ENCODE measurements at regions not wholly inside any gene's neighbourhood (a gene's known extent, or its start where the extent isn't known, plus 50 kb on each side); places are given as distances from the start of the nearest gene placed in this dataset.

GRCh38 chr12:97912943-97913342, 450.3 kb downstream of the RMST start:
- no peak for DNase-seq (ENCODE audit: low read depth in 3 of 3, low spot score in 2 of 3)

DNA sequence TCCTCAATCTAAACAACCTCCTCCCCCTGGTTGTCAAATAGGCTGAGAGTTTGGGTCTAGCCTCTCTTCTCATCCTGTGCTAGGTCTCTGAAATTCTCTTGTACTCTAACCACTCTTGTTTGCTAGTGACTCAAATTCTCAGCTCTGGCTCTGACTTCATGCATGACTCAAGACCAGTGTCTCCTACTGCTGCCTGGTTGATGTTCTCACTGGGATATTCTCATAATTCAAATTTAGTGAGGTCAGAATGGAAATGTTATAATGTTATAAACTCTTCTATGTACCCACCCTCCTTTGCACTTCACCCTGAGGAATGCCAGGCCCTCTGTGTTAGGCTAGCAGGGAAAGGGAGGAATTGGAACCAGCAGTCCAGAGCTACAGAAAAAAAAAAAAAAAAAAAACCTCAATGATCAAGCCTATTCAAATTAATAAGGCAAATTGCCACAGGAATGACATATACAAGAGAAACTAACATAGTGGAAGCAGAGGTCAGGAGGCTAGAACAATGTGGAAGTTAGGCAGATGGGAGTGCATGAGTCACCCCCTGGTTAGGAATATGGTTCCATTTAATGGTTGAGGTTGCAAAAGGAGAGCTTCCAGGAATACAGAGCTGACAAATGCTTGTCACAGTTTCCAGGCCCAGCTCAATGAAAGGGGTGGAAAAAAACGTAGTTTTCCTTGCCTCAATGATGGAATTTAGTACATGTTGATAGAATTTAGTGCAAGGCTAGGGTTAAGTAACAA, 459.5 kb downstream of the RMST start:
- DNase-seq (ENCODE audit: low read depth in 3 of 3, low spot score in 2 of 3) = no peak

GRCh38 chr12:97923546-97923945, 460.9 kb downstream of the RMST start:
- no peak for DNase-seq (ENCODE audit: low read depth in 3 of 3, low spot score in 2 of 3)

- no peak for DNase-seq (ENCODE audit: low read depth in 3 of 3, low spot score in 2 of 3)
Measured at GRCh38 chr12:97924122-97924521, 461.5 kb downstream of the RMST start.

- DNase-seq (ENCODE audit: low read depth in 3 of 3, low spot score in 2 of 3) = no peak
Measured at GRCh38 chr12:97927977-97928376, 465.4 kb downstream of the RMST start.

GRCh38 chr12:97936165-97936564, 473.6 kb downstream of the RMST start:
- DNase-seq (ENCODE audit: low read depth in 3 of 3, low spot score in 2 of 3) = no peak

- DNase-seq (ENCODE audit: low read depth in 3 of 3, low spot score in 2 of 3) = no peak
Measured at GRCh38 chr12:97938031-97938430, 475.4 kb downstream of the RMST start.

- no peak for DNase-seq (ENCODE audit: low read depth in 3 of 3, low spot score in 2 of 3)
Measured at GRCh38 chr12:97939156-97939555, 476.6 kb downstream of the RMST start.

- DNase-seq (ENCODE audit: low read depth in 3 of 3, low spot score in 2 of 3) = no peak
Measured at GRCh38 chr12:97940105-97940504, 477.5 kb downstream of the RMST start.

GRCh38 chr12:97940629-97941028, 478.0 kb downstream of the RMST start:
- DNase-seq (ENCODE audit: low read depth in 3 of 3, low spot score in 2 of 3) = no peak

GRCh38 chr12:97941686-97942354, 479.2 kb downstream of the RMST start:
- no peak for DNase-seq (ENCODE audit: low read depth in 3 of 3, low spot score in 2 of 3)

DNA sequence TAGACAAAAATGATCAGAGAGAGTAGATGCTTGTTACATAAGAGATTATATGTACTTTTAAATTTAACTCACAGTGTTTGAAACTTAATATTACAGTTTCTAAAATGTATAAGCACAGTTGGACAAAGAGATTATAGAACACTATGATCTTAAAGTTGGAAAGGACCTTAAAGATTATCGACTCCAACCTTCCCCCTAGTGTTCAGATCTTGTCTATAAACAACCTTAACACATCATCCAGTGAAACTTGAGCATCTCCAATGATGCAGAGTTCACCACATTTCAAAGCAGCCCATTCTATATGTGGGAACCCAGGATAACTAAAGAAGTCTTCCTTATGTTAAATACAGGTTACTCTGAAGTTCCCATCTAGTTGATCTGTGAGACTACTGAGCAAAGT, 480.8 kb downstream of the RMST start:
- DNase-seq (ENCODE audit: low read depth in 3 of 3, low spot score in 2 of 3) = no peak

DNA sequence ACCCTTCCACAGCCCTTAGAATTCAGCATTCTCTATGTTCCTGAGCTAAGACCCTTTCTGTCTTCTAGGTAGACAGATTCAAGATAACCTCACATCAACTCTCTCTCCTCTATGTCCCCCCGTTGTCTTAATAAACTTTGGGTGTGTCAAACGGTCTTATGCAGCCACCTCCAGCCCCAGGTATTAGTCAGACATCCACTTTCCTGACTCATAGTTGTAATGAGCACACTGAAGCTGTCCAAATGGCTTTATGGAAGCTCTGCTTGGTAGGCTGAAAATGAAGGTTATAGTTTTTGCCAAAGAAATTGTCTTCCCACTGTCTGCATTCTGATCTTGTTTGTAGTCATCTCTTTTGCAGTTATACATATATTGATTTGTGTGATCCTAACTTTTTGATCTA, 482.0 kb downstream of the RMST start:
- no peak for DNase-seq (ENCODE audit: low read depth in 3 of 3, low spot score in 2 of 3)

DNA sequence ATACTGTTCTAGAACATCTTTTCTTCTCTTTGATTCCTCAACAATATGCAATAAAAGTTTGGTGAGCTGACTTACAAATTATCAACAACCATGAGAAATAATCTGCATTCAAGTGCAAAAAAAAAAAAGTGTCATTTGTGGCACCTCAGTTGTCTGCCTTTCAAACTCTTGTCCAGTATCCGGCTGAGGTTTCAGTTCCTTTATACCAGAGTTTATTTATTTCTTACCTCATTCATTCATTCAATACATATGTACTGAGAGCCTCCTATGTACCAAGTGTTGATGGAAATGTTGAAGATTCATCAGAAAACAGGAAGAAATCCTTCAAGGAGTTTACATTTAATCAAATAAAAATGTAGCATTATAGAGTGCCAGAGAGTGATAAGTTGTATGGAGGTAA, 484.1 kb downstream of the RMST start:
- no peak for DNase-seq (ENCODE audit: low read depth in 3 of 3, low spot score in 2 of 3)

GRCh38 chr12:97948591-97948990, 486.0 kb downstream of the RMST start:
- DNase-seq (ENCODE audit: low read depth in 3 of 3, low spot score in 2 of 3) = no peak

- DNase-seq (ENCODE audit: low read depth in 3 of 3, low spot score in 2 of 3) = no peak
Measured at GRCh38 chr12:97951239-97951638, 488.6 kb downstream of the RMST start.

GRCh38 chr12:97951717-97952116, 489.1 kb downstream of the RMST start:
- no peak for DNase-seq (ENCODE audit: low read depth in 3 of 3, low spot score in 2 of 3)

- no peak for DNase-seq (ENCODE audit: low read depth in 3 of 3, low spot score in 2 of 3)
Measured at GRCh38 chr12:97957109-97957508, 494.5 kb downstream of the RMST start.

DNA sequence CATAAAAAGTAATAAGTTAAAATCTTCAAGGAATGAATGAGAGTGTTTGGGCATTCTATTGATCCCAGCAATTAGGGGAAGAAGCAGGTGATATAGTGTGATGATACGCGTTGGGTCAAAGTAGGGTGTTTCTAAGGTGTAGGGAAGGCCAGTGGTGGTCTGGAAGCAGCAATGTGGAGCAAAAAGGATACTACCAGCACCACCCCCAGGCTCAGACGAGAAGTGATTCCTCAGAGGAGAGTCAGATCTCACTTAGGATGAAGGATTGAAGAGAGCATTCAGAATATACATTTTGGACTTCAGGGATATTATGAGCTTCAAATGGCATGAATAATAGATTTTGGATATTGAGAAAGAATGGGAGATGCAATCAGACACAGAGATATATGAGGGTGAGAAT, 497.6 kb downstream of the RMST start:
- no peak for DNase-seq (ENCODE audit: low read depth in 3 of 3, low spot score in 2 of 3)

- peak in 2 of 3 donors; percentile 1 for DNase-seq (ENCODE audit: low read depth in 3 of 3, low spot score in 2 of 3)
Measured at GRCh38 chr12:97960741-97961608, 498.4 kb downstream of the RMST start.

- DNase-seq (ENCODE audit: low read depth in 3 of 3, low spot score in 2 of 3) = no peak
Measured at GRCh38 chr12:97967831-97968230, 505.2 kb downstream of the RMST start.

Measured in right renal cortex interstitium (tissue), 3 donors.